GM23338 (cell line): ENCODE measurements at regions not wholly inside any gene's neighbourhood (a gene's known extent, or its start where the extent isn't known, plus 50 kb on each side); places are given as distances from the start of the nearest gene placed in this dataset.

Experiments used
- ATAC-seq: fragments of 200-7000 bp; cut with Tn5 transposase; 3 replicates; pipeline ENCODE4 v1.9.1; 2020
- DNase-seq: peaks from one replicate; pipeline ENCODE4 v3.0.0-alpha.2; 2015; ENCODE audit warnings: low spot score
- H2AFZ ChIP-seq: fragments of 200-600 bp; sonication (generic); 2 replicates; pipeline ENCODE4 v1.8.0; 2016; ENCODE audit warnings: antibody characterized with exemption, mild to moderate bottlenecking, moderate library complexity
- H3F3A ChIP-seq: fragments of 200-600 bp; sonication (generic); replicated peaks from 2 replicates; pipeline ENCODE4 v1.8.0; 2017; ENCODE audit warnings: antibody characterized with exemption, mixed run types, low read depth
- H3K27ac ChIP-seq: fragments of 200-600 bp; sonication (generic); 2 replicates; pipeline ENCODE4 v1.6.1; 2016; ENCODE audit warnings: low read depth
- H3K27me3 ChIP-seq: fragments of 200-600 bp; sonication (generic); 2 replicates; pipeline ENCODE4 v1.8.0; 2016; ENCODE audit warnings: mild to moderate bottlenecking, mixed run types, moderate library complexity; ENCODE audit not compliant: insufficient read depth
- H3K36me3 ChIP-seq: fragments of 200-600 bp; sonication (generic); 2 replicates; pipeline ENCODE4 v1.8.0; 2016; ENCODE audit warnings: mild to moderate bottlenecking; ENCODE audit not compliant: insufficient read depth
- H3K4me1 ChIP-seq: fragments of 200-600 bp; sonication (generic); 2 replicates; pipeline ENCODE4 v1.8.0; 2016; ENCODE audit warnings: mild to moderate bottlenecking, moderate library complexity; ENCODE audit not compliant: insufficient read depth
- H3K4me2 ChIP-seq: fragments of 200-600 bp; sonication (generic); 2 replicates; pipeline ENCODE4 v1.7.1; 2017; ENCODE audit warnings: mixed run types
- H3K4me3 ChIP-seq: fragments of 200-600 bp; sonication (generic); 2 replicates; pipeline ENCODE4 v1.6.1; 2016; ENCODE audit warnings: mixed run types
- H3K79me2 ChIP-seq: fragments of 200-600 bp; sonication (generic); replicated peaks from 2 replicates; pipeline ENCODE4 v1.8.0; 2017; ENCODE audit warnings: mild to moderate bottlenecking; ENCODE audit not compliant: insufficient read depth
- H3K9me2 ChIP-seq: fragments of 200-600 bp; sonication (generic); 2 replicates; pipeline ENCODE4 v1.8.0; 2017; ENCODE audit not compliant: insufficient read depth
- H4K20me1 ChIP-seq: fragments of 200-600 bp; sonication (generic); replicated peaks from 2 replicates; pipeline ENCODE4 v1.8.0; 2017; ENCODE audit warnings: mild to moderate bottlenecking; ENCODE audit not compliant: insufficient read depth
- H3K27ac Mint-ChIP-seq: 2 replicates; pipeline ENCODE4 v1.8.0; 2020; ENCODE audit warnings: inconsistent platforms, mild to moderate bottlenecking, moderate library complexity, mixed read lengths
- H3K27me3 Mint-ChIP-seq: 3 replicates; pipeline ENCODE4 v1.8.0; 2022; ENCODE audit warnings: low read depth, mild to moderate bottlenecking, moderate library complexity, mixed read lengths, inconsistent platforms; ENCODE audit not compliant: insufficient read depth, poor library complexity
- H3K36me3 Mint-ChIP-seq: 3 replicates; pipeline ENCODE4 v1.8.0; 2021; ENCODE audit warnings: low read depth, mild to moderate bottlenecking, inconsistent platforms, moderate library complexity, mixed read lengths
- H3K4me1 Mint-ChIP-seq: 3 replicates; pipeline ENCODE4 v1.8.0; 2020; ENCODE audit warnings: mild to moderate bottlenecking, inconsistent platforms, mixed read lengths
- H3K4me3 Mint-ChIP-seq: 3 replicates; pipeline ENCODE4 v1.8.0; 2021; ENCODE audit warnings: moderate library complexity, mild to moderate bottlenecking, inconsistent platforms, mixed read lengths
- H3K9me3 Mint-ChIP-seq: 3 replicates; pipeline ENCODE4 v1.8.0; 2020; ENCODE audit warnings: moderate library complexity, mild to moderate bottlenecking, inconsistent platforms, mixed read lengths
- CREB1 ChIP-seq: fragments of 250-450 bp; sonication (Bioruptor Pico); IDR thresholded peaks from 2 replicates; pipeline ENCODE4 v1.5.0; 2020; ENCODE audit warnings: low read depth, mild to moderate bottlenecking, moderate library complexity
- ETS1 ChIP-seq: IDR thresholded peaks from 2 replicates; pipeline ENCODE4 v1.6.1; 2016; ENCODE audit warnings: antibody characterized with exemption
- EZH2 ChIP-seq: fragments of 200-600 bp; sonication (generic); IDR thresholded peaks from one replicate; pipeline ENCODE4 v1.8.0; 2017; ENCODE audit warnings: antibody characterized with exemption, mild to moderate bottlenecking, low read depth; ENCODE audit not compliant: unreplicated experiment
- EZH2phosphoT487 ChIP-seq: fragments of 200-600 bp; sonication (generic); IDR thresholded peaks from one replicate; pipeline ENCODE4 v1.8.1; 2018; ENCODE audit warnings: antibody characterized with exemption; ENCODE audit not compliant: unreplicated experiment
- JUNB ChIP-seq: IDR thresholded peaks from one replicate; pipeline ENCODE4 v1.6.1; 2016; ENCODE audit warnings: antibody characterized with exemption; ENCODE audit not compliant: unreplicated experiment
- POLR2AphosphoS5 ChIP-seq: IDR thresholded peaks from 2 replicates; pipeline ENCODE4 v1.6.1; 2016; ENCODE audit warnings: antibody characterized with exemption, low read depth
- REST ChIP-seq: IDR thresholded peaks from one replicate; pipeline ENCODE4 v1.6.1; 2018; ENCODE audit warnings: antibody characterized with exemption; ENCODE audit not compliant: unreplicated experiment
- ZNF114 ChIP-seq: fragments of 250-450 bp; sonication (Bioruptor Pico); IDR thresholded peaks from 2 replicates; pipeline ENCODE4 v1.5.0; 2020; ENCODE audit warnings: mild to moderate bottlenecking, moderate library complexity
- ZNF331 ChIP-seq: fragments of 250-450 bp; sonication (Bioruptor Pico); IDR thresholded peaks from 2 replicates; pipeline ENCODE4 v1.5.0; 2020; ENCODE audit warnings: low read depth, mild to moderate bottlenecking, moderate library complexity
- TF ChIP-seq, protein P1 (sequence below), 2 experiments: fragments of 200-600 bp in 1 of 2; sonication (generic) in 1 of 2; conservative IDR thresholded peaks; 2 replicates each; pipeline versions ENCODE4 v1.5.1 to v1.6.1; 2016 to 2017; ENCODE audit warnings: antibody characterized with exemption in 2 of 2, low read depth in 2 of 2, mild to moderate bottlenecking in 2 of 2, moderate library complexity in 1 of 2

GRCh38 chr5:63650581-63650980, 311.7 kb downstream of the HTR1A start (continued):
- TF ChIP-seq REST: no peak
- no peak for TF ChIP-seq EZH2phosphoT487

DNA sequence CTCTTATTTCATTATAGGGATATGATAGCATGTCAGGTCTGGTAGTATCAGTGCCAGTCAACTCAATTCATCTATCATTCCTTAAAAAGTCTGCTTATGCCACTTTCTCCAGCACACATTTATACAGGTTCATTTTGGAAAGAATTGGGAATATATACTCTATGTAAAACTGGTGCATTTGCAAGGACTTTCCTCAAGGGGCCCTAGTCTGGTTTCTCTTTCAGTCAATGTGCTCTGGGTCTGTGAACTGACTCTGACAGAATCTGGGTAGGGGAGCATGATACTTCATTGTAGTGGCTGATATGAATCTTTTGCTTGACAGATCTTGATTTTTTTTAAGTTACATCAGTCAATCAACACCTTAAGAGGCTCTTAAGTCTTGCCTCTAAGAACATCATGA, 313.9 kb downstream of the HTR1A start:
- H3K4me1 Mint-ChIP-seq: peaks cover 3% of the 10 kb centered on the region; the same call in 2 of the 3 replicates
- H3K9me2 ChIP-seq: no peaks in the 10 kb centered on the region
- TF ChIP-seq POLR2AphosphoS5 (no peak), JUNB (no peak), REST (no peak), ZNF114 (CRISPR knock-in tag) (no peak), EZH2 (no peak), ETS1 (no peak), CREB1 (CRISPR knock-in tag) (no peak), ZNF331 (CRISPR knock-in tag) (no peak), EZH2phosphoT487 (no peak)
- TF ChIP-seq, protein P1, sequence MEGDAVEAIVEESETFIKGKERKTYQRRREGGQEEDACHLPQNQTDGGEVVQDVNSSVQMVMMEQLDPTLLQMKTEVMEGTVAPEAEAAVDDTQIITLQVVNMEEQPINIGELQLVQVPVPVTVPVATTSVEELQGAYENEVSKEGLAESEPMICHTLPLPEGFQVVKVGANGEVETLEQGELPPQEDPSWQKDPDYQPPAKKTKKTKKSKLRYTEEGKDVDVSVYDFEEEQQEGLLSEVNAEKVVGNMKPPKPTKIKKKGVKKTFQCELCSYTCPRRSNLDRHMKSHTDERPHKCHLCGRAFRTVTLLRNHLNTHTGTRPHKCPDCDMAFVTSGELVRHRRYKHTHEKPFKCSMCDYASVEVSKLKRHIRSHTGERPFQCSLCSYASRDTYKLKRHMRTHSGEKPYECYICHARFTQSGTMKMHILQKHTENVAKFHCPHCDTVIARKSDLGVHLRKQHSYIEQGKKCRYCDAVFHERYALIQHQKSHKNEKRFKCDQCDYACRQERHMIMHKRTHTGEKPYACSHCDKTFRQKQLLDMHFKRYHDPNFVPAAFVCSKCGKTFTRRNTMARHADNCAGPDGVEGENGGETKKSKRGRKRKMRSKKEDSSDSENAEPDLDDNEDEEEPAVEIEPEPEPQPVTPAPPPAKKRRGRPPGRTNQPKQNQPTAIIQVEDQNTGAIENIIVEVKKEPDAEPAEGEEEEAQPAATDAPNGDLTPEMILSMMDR (conservative IDR thresholded peaks at IDR 0.05; ENCODE audit: low read depth in 2 of 2): no peak

More for the DNA sequence above, 313.9 kb downstream of the HTR1A start:
- ATAC-seq (no peak; the same call in 2 of the 3 replicates), DNase-seq (peak; percentile 19)
- Mint-ChIP-seq H3K9me3 (peaks cover 13% of the 10 kb centered on the region), H3K4me3 (no peak overlapping the region), H3K27me3 (no peaks in the 10 kb centered on the region), H3K36me3 (peaks cover 9% of the 10 kb centered on the region; the same call in 2 of the 3 replicates), H3K27ac (no peak overlapping the region)
- no peaks in the 10 kb centered on the region for H3K27me3 ChIP-seq
- no peak overlapping the region for H3K4me2 ChIP-seq
- no peaks in the 10 kb centered on the region for H3K36me3 ChIP-seq
- H3K4me3 ChIP-seq: no peak overlapping the region
- H3K27ac ChIP-seq: no peak overlapping the region
- no peaks in the 10 kb centered on the region for H3K4me1 ChIP-seq
- no peaks in the 10 kb centered on the region for H3K79me2 ChIP-seq
- H3F3A ChIP-seq: no peaks in the 10 kb centered on the region
- no peaks in the 10 kb centered on the region for H4K20me1 ChIP-seq
- H2AFZ ChIP-seq: no peak overlapping the region
